ENCODE measurements at regions not wholly inside any gene's neighbourhood (a gene's known extent, or its start where the extent isn't known, plus 50 kb on each side); places are given as distances from the start of the nearest gene placed in this dataset.

DNA sequence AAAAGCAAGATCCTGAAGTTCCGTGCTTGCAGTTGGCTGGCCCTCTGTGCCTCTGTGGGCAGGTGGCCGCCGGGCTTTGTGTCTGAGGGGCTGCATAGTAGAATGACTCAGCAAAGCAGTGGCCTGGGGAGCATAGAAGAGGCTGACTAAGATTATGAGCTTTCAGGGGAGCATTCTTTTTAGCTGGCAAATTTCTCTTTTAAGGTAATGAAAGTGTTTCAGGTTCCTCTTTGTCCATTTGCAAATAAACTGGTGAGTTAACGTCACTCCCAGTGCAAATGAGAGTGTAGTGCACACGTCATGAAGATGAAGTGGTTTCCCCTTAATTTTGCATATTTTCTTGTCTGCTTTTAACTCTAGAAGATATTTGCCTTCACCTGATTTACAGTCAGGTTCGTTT lies 98.6 kb downstream of the BCL2L11 start:
- no peak for DNase-seq

DNA sequence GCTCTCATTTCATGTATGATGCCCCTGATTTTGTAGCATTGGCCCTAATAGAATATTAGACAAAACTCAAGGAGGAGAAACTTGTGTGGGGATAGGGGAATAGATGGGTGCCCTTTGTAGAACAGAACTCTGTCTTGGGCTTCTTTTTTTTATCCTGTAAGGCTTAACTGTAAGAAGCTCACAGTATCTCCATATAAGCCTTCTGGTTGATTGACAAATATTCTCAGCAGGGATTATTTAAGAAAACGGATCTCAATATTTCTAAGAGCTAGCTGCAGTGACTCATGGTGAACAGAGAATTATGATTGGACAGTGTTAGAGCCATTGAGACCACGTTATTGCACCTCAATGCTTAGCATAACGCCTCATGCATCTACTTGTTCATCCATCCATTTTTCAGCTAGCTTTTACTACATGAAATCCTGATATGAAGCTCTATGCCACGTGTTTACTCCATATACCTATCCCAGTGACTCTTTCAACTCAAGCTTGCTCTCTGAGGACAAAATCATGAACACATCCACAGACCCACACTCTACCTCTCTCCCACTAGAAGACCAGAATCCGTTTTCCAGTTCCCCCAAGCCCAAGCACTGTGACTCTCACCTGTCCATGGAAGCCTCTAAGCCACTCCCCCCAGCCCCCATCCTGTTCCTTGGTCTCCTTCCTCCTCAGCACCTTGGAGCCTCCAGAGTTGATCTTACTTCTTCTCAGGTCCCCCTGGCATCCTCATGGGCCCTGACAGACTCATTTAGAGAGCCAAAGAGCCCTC lies 99.2 kb downstream of the BCL2L11 start:
- DNase-seq = no peak

DNA sequence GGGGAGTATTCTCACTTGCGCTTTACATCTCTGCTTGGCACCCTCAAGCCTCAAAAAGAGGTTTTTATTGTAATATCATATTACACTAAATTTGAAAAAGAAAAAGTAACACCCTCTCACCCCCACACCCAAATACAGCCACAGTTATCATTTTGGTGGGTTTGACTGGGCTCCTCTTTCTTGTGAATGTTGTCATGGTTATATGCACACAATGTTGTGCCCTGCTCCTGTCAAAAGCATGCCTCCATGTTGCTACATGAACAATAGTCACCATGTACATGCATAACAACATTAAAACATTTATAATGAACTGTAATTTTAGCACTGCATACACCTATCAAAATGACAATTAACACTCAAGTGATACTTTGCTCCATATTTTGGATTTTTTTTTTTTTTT lies 100.2 kb downstream of the BCL2L11 start:
- no peak for DNase-seq

DNA sequence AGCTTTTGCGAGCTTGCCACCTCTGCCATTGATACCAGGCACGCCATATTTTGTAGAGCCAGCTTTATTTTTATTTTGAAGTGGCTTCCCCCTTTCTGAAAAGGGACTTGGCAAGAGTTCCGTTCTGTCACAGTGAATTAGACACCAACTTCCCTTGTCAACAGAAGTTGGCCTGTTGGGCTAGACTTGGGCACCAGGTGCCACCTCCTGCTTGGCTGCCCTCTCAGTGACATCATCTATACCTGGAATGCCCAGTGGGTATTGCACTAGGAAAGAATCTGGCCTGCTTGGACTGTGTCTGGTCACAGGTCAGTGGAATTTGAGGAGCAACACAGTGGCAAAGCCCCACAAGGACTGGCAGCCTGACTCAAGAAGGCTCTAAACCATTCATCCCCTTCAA lies 101.0 kb downstream of the BCL2L11 start:
- DNase-seq = no peak

DNA sequence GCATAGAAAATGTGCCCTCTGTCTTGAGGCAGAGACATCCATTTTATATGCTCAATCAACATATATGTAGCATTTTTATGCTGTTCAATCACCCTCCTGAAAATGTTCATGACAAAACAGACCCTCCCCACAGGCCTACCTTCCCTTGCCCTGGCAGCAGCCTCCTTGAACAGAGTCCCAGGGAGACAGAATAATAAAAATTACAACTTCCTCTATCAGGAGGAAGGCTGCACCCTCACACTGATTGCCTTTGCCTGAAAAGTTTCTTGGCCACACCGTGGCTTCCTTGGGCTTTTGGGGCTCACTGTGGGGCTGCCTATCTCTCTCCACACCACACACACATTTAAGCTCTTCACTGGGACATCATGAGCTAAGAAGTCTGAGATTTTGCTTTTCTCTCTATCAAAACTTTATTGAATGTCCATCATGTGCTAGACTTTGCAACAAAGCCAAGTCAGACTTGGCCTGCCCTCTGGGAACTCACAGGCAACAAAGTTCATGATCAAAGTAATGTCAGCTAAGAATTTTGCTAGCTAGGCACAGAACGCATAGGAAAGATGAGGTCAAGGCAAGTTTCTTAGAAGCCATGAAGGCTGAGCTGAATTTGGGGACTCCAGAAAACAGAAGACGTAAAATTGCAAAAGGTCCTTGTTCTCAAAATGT lies 101.6 kb downstream of the BCL2L11 start:
- DNase-seq = no peak

DNA sequence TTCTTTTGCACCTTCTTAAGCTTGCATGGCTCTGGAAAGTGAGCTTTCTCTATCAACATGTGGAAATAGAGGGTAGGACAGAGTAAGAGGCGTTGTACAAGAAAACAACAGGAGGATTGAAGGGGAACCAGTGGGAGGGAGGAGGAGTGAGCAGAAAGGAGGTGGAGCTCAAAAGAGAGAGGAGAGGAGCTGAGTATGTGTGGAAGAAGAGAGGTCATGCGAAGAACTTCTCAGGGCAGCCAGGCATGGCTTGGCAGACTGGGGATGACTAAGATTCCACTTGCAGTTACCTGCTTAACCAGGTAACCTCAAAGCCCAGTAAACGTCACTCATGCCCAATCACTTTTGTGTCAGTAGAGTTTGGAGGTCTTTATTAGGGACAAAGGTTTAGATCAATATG lies 105.1 kb downstream of the BCL2L11 start:
- DNase-seq = no peak

DNA sequence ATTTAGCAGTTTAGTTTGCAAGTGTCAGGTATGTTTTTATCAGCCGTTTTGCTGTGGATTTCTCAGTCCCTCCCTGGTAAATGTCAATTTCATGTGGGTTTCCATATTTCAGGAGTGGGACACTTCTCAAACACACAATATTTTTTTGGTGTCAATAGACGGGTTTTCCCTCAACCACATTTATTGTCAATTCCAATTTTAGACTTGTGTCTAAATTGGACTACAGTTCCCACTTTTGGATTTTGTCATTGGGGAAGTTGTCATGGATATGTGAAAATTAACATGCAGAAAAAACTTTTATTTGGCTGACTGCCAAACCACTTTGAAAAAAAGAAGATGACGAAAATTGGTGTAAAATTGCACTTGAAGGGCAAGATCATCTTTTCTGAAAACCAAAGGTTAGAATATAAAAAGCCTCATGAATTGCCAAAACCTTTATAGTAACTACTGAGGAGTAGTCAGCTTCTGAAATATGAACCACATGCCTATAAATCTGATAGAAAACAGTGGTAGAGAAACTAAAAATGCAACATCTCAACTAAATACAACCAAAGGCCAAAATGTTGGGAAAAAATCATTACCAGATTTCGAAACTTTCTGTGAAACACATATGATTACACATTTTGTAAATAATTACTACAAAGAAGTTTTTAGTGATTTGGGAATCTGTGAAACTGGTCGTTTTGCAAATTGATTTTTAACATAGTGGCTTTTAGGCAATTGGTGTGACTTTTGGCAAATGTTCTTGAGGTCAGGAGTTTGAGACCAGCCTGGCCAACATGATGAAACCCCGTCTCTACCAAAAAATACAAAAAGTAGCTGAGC lies 106.4 kb downstream of the BCL2L11 start:
- DNase-seq = no peak

DNA sequence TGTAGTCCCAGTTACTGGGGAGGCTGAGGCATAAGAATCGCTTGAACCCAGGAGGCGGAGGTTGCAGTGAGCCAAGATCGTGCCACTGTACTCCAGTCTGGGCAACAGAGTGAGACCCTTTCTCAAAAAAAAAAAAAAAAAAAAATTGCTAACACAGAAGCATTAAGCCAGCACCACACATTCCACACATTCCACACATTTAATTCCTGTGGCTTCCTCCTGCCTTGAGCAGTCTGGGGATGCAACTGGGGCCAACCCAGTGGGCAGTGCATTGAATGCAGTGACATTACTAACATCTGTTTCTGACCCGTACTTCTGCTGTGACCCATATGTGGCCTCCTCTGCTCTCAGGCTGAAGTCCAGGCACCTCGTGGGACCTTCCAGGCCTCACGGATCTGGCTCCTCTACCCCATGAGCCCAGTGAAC lies 107.0 kb downstream of the BCL2L11 start:
- DNase-seq = no peak

DNA sequence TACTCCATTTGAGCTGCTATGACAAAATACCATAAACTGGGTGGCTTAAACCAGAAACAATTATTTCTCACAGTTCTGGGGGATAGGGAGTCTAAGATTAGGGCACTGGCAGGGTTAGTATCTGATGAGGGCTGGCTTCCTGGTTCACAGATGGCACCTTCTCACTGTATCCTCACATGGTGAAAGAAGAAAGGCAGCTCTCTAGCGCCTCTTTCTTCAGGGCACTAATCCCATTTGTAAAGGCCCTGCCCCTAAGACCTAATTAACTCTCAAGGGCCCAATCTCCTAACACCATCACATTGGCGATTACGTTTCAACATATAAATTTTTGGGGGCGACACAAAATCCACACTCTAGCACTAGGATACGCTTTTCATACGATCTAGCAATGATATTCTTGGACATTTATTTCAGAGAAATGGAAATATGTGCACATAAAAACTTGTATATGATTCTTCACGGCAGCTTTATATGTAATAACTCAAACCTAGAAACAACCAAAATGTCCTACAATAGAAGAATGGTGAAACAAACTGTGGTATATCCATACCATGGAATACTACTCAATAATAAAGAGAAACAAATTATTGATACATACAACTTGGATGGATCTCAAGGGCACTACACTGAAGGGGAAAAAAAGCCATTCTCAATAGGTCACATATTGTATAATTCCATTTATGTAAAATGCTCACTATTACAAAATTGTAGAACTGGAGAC lies 111.0 kb downstream of the BCL2L11 start:
- DNase-seq = no peak

DNA sequence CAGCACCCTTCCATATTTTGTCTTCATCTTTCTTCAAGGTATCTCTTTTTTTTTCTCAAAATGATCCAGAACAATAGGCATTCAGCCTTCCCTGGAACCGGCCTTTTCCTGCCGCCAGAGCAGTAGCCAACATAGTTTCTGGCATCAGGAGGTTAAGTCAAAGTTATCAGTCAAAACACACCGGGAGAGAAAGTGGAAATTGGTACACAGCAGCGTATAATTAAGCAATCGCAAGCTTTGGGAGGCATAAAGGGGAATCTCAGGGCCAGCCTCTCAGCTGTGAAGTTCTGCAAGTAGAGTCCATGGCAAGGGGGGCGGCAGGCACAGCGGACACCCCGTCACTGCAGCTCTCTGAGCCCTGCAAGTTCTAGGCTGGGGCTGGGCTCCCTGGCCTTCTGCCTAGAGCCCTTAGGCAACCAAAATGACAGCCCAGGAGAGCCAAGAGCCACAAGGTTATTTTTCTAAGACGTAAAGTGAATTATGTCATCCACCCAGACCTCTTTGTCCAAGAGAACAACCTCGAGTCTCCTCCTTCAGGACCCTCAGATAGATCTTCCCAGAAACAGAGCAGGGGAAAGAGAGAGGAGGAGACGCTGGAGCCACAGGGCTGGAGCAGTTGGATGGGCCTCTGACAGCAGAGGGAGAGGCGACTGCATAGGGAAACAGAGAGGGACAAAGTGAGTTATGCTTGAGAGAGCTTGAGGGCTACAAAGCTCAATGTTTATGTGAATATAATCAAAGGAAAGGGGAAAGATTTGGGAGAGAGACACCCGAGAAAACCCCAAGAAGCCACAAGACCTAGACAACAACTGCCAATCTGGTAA lies 114.7 kb downstream of the BCL2L11 start:
- no peak for DNase-seq

DNA sequence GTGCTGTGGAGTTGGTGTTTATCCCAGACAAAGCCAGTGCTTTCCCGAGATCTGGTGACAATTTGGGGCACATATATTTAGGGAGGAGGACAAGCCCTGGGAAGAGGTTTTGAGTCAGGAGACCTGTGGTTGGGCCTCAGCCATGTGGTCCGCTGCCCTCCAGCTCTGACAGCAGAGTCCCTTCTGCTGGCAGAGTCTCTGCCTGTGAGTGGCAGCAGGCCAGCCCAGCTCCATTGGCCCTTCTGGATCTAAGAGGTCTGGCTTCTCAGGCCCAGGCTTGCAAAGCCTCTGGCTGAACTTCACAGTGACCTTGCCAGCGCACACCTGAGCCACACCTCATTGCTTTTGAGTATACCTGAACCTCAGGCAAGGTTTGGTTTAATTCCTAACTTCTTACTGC lies 115.3 kb downstream of the BCL2L11 start:
- DNase-seq = no peak

DNA sequence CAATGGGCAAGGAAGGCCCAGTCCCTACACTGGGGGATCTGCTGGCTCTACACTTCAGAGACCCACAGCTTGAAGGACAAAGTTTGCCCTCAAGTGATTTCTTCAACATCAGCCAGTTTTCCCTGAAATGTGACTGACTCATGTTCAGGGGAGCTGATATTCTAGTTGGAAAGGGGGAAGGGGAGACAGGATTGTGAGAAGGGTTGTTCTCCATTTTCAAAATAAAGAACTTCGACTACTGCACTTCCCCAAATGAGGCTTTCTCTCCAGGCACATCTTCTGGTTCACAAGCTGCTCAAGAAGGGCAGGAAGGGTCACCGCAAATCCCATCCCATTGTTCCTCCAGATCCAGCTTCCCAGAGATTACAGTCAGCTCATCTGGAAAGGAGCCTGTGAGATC lies 117.6 kb downstream of the BCL2L11 start:
- DNase-seq = no peak

DNA sequence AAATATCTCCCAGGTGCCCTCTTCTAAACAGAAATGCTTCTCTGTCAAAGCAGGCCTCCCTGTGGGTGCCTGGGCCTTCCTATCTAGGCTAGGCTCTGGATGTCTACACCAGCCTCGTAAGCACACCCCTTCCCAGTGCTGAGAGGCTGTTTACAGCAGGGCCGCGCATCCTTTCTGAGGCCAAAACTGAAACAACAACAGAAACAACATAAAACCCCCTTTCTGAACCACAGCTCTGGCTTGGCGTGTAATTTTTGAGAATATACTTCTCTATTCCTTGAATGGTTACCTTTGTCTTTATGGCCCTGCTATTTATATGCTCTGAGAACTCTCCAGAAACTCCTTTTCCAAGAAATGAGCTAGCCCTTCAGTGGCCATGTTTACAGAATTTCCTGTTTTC lies 118.4 kb downstream of the BCL2L11 start:
- no peak for DNase-seq

DNA sequence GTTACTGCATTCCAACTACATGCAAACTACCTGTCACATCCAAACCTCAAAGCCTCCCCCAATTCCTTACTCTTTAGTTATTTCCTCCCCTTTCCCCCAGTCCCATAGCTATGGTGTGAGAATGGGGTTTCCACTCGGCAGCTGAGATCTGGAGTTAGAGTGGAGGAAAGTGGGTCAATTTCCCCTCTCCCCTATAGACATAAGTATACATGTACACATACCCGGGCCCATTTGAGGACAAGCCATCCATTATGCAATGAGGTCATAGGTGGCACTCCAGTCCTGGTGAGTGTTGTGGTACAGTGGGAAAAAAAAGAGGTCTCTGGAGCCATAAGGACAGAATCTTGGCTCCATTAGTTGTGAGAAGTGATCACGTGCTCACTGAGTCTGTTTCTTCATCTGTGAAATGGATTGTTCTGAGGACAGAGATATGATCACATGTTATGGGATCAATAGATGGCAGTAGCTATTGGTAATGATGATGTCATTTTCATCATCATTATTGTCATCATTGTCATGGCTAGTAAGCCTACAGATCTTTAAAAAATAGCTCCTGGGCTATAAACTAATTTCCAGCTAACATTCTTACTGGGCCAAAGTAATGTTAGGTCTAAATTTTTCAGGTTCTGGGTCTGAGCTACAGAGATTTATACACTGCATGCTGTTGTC lies 119.0 kb downstream of the BCL2L11 start:
- DNase-seq = no peak

DNA sequence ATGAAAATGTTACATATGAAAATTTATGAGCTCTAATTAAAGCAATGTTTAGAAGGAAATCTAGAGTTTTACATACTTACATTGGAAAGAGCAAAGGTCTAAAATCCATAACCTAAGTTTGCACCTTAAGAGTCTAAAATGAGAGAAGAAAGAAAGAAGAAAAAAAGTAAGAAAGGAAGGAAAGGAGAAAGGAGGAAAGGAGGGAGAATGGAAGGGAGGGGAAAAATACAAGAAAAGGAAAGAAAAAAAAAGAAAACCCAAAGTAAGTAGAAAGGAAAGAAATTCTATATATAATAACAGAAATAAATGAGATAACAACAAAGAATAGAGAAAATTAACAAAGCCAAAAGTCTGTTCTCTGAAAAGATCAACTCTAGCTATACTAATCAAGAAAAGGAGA lies 122.6 kb downstream of the BCL2L11 start:
- no peak for DNase-seq

DNA sequence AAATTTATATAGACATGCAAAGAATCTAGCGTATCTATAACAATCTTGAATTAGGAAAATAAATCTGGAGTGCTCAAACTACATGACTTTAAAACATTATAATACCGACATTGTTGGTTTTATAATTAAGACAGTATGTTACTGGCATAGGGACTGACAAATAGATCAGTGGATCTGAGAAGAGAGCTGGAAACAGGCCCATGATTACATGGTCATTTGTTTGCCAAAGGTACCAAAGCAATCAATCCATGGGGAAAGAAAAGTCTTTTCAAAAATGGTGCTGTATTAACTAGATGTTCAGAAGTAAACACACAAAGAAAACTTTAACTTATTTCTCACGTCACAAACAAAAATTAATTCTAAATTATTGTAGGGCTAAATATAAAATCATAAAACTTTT lies 124.2 kb downstream of the BCL2L11 start:
- DNase-seq = no peak

DNA sequence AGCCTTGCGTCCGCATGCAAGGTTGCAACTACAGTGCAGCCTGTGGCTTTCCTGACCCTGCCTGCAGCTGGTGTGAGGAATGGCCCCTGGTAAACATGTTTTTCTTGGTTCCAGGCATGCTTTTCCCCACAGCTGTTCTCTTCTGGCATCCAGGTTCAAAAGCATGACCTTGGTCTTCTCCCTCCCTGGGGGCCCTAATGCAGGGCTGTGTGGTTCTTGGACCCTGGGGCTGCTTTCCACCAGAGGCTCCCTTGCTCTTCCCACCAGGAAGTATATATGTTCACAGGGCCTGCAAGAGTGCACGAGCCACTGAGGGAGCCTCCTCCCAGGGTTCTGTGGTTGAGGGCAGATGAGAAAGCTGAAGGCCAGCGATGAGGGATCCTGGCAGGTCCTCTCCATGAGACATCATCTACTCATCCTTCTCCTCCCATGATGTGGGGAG lies 125.9 kb downstream of the BCL2L11 start:
- no peak for DNase-seq

DNA sequence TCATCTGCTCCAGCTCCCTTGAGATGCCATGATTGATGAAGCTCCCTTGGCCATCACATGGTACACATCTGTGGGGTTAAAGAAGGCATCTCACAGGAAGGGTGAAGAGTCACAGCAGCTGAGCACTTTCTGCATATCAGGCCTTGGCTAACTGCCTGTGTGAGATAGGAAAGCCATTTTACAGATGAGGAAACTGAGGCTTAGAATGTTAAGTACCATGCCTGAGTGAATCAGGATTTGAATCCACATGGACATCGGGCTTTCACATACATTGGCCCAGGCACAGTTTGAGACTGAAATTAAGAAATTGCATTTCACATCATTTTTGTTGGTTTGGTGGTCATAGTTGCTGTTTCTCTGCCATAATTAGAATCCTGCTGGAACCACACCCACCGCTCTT lies 126.8 kb downstream of the BCL2L11 start:
- no peak for DNase-seq

DNA sequence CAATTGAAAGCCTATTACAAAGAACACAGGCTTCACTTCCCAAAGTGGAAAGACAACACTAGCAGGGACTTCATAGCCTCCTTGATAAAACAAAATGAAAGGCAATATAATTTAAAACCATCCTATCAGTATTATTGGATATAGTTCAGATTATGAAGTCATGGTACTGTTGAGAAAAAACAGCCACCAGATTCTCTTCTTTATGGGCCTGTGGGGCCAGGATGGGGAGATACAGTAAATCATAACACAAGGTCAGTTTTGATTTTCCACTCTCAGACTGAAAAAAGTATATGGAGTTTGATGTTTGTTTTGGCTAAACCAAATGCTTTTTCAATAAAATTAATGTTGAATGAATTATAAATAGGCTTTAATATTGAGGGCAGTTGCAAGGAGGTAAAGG lies 129.1 kb downstream of the BCL2L11 start:
- DNase-seq = no peak

DNA sequence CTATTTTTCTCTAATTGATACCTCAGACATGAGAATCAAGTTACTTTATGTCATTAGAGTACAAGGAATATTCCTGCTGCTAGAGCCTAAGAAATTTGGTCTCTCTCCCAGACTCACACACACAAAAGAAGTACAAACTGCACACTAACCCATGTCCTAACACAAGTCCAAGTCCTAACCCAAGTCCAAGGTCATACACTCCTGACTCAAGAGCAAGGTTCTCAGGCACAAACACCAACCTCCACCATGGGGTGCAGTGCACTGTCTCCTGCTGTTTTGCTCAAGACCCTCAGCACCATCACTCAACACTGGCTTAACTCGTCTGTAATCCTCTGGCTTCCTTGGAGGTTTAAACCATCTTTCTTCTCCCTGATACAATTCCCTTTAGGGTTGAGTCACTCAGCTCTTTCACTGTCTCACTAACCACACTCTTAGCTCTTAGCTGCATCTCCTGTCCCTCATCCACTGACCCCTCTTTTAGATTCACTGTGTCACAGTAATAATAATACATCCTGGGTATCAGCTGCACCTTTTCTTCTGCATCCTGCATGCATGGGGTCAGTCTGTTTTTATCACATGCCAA lies 129.8 kb downstream of the BCL2L11 start:
- DNase-seq = no peak

Measured in muscle of arm (tissue), 1 donor.